ENCODE measurements at regions not wholly inside any gene's neighbourhood (a gene's known extent, or its start where the extent isn't known, plus 50 kb on each side); places are given as distances from the start of the nearest gene placed in this dataset.
"Not testable (repeated sequence)": the region's sequence is repeated elsewhere in the genome, so short reads cannot be mapped to it uniquely, and the experiment has no call there.

GRCh38 chr1:81245084-81245715 is 555.5 kb upstream of the ADGRL2 start:
- not testable (repeated sequence) for DNase-seq

DNA sequence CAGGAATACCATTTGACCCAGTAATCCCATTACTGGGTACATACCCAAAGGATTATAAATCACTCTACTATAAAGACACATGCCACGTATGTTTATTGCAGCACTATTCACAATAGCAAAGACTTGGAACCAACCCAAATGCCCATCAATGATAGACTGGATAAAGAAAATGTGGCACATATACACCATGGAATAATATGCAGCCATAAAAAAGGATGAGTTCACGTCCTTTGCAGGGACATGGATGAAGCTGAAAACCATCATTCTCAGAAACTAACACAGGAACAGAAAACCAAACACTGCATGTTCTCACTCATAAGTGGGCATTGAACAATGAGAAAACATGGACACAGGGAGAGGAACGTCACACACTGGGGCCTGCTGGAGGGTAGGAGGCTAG is 556.1 kb upstream of the ADGRL2 start:
- DNase-seq, result not testable (repeated sequence)

- no peak for DNase-seq
These were observed 558.6 kb upstream of the ADGRL2 start for GRCh38 chr1:81242103-81242502.

DNA sequence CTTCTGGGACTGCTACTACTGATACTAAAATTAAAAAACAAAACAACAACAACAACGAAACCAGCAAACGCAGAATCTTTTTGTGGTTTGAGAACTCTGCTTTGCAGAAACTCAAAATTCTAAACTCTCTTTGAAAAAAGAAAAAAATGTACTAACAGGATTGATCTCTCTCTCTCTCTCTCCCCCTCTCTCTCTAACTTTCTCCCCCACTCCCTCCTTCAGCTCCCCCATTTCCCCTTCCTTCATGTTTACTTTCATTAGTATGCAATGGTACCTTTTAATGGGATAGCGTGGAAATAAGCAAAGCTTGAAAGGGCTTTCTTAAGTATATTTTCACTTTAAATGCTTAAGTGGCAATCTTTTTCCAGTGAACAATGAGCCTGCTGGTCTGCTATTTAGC is 562.6 kb upstream of the ADGRL2 start:
- no peak for DNase-seq

DNA sequence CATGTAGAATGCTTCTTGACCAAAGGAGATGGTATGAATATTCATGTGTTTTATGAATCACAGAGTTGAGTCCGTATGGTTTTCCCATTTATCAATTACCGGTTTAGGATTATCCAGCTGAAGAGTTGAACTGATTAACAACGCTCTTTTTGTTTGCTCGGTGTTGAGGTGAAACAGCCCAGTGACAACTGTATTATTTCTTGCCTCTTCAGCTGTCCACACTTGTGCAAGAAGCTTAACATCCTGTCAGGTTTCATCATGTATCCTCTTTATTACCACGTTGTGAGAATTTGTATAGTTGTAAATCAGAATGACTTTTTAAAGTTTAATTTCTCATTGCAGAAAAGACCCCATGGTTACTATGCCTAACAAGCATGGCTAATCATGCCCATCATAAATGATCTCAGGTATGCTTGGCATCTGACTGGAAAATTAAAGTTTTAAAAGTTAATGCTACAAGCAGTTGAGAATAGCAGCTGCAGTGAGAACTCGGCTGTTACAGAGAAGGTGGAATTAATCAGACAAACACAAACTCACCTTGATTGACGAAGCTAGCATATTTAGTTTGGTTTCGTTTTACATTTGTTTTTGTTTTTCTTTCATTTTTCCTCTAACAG is 563.2 kb upstream of the ADGRL2 start:
- DNase-seq, result no peak

DNA sequence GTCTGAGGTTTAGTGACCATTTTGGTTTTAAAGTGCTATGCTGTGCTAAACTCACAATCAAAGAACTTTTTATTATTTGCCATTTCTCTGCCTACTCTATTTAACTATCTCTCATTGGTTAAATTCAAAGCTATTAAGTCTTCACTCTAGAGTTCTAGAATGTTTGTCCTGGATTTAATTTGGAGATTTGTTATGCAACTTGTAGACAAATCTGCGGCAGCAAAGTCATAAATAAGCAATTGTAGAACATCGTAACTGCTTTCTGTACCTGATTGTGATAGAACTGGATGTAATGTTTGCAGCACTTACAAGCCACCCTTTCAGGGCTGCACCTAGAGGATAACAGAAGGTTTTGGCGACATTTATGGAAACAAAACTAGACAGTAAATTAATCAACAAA is 566.5 kb upstream of the ADGRL2 start:
- no peak for DNase-seq

DNA sequence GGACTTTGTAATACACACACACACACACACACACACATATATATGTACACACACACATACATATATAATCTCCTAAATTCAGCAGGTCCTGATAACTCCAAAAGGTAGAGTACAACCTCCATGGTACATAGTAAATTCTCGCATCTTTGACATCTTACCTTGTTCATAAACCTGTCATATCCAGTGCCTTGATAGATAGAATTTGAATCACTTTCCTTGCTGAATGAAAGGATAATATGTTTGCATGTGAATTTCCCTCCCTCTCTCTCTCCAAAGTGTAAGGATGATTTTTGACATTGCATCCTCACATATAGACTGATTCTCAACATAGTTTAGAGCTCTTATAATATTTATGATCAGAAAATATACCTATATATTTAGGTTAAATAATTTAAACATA is 567.1 kb upstream of the ADGRL2 start:
- no peak for DNase-seq

- DNase-seq, result peak; percentile 14
These were observed 568.3 kb upstream of the ADGRL2 start for GRCh38 chr1:81232420-81232819.

DNA sequence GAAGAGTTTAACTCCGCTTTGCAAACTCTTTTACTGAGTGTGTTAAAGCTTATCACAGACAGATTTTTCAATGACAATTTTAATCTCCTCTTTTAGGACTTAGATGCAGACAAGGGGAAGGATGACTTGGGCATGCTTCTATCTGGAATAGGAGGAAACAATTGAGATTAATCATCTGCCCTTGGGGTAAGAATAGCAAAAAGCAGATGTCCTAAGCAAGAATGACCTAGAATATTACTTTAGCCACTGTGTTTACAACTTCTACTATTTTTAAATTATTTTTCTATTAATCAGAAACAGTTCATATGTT is 569.0 kb upstream of the ADGRL2 start:
- DNase-seq, result peak; percentile 20

DNA sequence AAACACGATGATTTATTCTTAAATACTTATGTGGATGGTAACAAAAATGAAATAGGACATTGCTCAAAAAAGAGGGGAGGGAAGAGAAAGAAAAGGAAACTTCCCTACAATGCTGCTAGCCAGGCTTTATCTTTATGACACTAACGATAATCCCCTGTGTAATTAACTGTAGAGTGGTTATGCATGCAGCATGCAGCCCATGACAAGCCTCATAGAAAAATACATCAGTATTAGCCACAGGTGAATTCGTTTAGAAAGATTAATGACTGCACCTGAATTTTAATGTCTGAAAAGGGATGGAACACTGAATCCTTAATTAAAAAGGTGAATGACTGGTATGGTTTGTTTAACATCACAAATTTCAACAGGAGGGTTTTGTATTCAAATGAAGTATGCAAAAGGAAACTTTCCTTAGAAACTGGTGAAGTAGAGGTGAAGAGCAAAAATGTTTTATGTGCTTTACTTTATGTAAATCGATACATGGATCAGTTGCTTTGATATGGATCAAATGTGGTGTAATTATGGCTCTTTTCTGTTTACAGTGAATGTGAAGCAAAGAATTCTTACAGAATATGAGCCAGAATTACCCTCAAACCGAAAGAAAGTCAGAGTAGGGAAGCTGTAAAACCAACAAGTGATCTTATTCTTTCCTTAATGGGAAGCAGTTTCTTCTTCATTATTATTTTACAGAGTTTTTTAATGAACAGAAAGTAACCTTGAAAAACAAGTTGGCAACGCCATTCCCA is 569.6 kb upstream of the ADGRL2 start:
- DNase-seq, result no peak

DNA sequence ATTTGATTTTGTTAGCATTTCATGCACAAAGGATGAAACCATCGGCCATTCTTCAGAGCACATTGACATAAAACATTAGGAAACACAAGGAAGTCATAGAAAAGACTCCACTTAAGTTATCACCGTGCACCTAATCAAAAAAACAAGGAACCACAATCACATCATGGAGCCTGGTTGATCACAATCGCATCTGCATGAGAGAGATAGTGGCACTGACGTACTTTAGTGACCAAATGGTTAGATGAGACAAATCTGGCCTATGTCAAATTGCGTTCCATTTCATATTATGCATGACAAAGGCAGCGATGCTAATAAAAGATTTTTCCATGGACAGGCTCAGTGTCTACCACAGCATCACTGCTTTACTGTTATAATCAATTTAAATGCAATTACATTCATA is 571.8 kb upstream of the ADGRL2 start:
- DNase-seq, result no peak

DNA sequence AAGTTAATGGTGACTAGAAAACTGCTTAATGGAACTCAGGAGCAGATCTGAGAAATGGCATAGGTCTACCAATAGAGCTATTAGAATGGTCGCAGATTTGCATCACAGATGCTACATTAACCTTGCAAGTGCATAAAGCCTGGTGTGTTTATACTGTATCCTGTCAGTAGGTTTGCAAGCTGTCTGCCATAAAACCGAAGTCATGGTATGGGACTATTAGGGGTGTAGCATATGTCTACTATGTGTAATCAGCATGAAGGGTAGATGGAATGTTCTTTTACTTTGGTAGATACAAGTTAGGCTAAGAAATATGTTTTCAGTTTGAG is 574.2 kb upstream of the ADGRL2 start:
- no peak for DNase-seq

- no peak for DNase-seq
These were observed 574.7 kb upstream of the ADGRL2 start for GRCh38 chr1:81225789-81226602.

- no peak for DNase-seq
These were observed 576.5 kb upstream of the ADGRL2 start for GRCh38 chr1:81224222-81224621.

DNA sequence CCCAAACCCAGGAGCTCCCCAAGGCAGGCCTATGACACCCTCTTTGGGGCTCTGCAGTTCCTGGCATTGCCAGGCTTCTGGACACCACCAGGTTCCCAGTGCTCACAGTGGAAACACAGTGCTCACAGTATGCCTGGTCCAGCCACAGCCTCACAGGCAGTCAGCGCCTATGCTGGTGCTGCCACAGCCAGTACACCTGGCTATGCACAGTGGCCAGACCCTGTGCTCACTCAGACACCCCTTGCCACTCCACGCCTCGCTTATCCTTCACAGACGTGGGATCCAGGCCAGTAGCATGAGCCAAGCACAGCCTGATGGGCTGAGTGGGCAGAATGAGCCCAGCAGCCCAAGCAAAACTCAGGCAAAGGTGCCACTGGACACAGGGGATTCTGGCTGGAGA is 579.2 kb upstream of the ADGRL2 start:
- DNase-seq, result no peak

GRCh38 chr1:81220614-81221071 is 580.1 kb upstream of the ADGRL2 start:
- DNase-seq, result no peak

DNA sequence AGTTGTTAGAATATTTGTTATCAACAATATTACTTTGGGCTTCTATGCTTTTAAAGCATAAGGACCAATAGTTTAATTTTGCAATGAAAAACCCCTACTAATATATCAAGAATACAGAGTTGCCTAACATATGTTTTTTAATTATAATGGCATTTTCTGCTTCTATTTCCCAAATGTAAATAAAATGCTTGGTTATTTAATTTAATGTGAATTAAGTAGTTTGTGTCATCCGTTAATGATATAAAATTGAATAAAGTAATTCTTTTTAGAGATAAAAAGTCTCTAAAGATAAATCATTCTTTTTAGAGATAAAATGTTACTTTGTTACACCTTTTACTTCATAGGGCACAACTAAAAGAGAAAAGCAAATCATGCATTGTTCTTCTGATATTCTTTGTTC is 583.7 kb upstream of the ADGRL2 start:
- DNase-seq, result no peak

GRCh38 chr1:81213279-81213678 is 587.5 kb upstream of the ADGRL2 start:
- DNase-seq, result no peak

GRCh38 chr1:81209461-81209860 is 591.3 kb upstream of the ADGRL2 start:
- DNase-seq, result no peak

- DNase-seq, result no peak
These were observed 592.3 kb upstream of the ADGRL2 start for GRCh38 chr1:81208441-81208840.

DNA sequence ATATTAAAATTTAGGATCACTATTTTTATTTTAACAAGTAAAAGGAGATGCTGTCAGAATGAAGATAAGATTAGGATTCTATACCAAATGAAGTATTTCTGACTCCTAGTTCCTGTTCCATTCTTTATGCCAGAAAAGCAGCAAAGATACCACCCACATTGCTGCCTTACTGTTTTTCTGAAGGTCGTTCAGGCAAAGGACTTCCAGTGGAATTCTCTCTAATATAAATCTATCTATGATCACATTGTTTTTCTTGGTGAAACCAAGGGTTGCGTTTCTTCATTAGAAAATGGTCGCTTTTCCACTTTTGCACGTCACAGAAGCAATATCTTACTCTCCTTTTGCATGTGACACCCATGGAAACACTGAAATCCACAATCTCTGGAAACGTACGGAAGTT is 594.8 kb upstream of the ADGRL2 start:
- DNase-seq, result no peak

GRCh38 chr1:81201779-81202178 is 599.0 kb upstream of the ADGRL2 start:
- no peak for DNase-seq

DNA sequence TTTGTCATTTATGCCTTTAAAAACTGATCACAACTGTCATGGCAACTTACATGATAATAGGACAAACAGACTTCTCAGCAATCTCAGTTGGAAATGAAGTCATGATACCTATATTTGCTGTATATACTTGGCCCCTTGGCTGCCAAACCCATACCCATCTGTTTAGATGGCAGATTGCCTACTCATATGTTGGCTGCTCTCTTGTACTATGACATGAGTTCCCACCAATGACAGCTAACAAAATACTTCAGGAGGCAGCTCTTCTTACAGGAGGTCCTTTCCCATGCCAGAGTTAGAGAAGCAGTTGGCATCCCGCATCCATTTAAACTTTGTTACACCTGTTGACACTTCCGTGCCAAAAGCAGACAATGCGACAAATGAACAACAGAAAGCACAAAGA is 603.1 kb upstream of the ADGRL2 start:
- DNase-seq, result no peak
